ENCODE measurements at regions not wholly inside any gene's neighbourhood (a gene's known extent, or its start where the extent isn't known, plus 50 kb on each side); places are given as distances from the start of the nearest gene placed in this dataset.
A peak's percentile ranks its signal among the peaks of the same experiment; 100 is the strongest.

DNA sequence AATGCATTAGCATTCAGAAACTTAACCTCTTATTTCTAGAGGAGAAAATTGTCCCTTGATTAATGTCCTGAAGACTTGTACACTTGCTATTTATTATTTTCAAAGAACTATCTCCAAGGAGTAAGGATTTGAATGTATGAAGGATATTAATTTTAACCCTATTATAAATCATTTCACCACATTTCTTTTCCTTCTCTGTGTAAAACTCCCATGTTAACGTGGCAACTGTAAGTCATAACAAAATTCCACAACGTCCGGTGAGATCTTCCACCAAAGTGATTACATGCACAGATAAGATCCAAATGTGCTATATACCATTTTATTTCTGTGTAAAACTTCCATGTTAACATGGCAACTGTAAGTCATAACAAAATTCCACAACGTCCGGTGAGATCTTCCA is 229.1 kb upstream of the ARHGEF26 start:
- Histone ChIP-seq H3K4me1 (ENCODE audit: control insufficient read depth in 5 of 5, insufficient read depth in 5 of 5, low read length in 5 of 5) (no peaks in the 10 kb centered on the region), H3K27ac (ENCODE audit: low read depth in 1 of 2, low read length in 1 of 2) (no peak overlapping the region), H3K9me3 (ENCODE audit: control insufficient read depth in 4 of 4, insufficient read depth in 3 of 4, low read length in 3 of 4) (no peaks in the 10 kb centered on the region), H3K9ac (ENCODE audit: insufficient read depth in 1 of 2, low read length in 2 of 2) (no peak overlapping the region), H3K36me3 (ENCODE audit: control insufficient read depth in 4 of 4, insufficient read depth in 4 of 4, low read length in 4 of 4) (no peaks in the 10 kb centered on the region), H3K27me3 (ENCODE audit: control insufficient read depth in 3 of 3, insufficient read depth in 3 of 3, low read length in 2 of 3) (no peaks in the 10 kb centered on the region), H3K4me3 (no peak overlapping the region)
- WGBS, 2 donors, result 47 to 64% methylated on average over 5 of the region's 5 CpGs
- no peak for TF ChIP-seq CTCF (IDR thresholded peaks at IDR 0.05; ENCODE audit: control extremely low read depth, extremely low read depth)
- ATAC-seq (ENCODE audit: insufficient read depth, low FRiP score) (no peak), DNase-seq (peak in 1 of 3 donors; percentile 9)

DNA sequence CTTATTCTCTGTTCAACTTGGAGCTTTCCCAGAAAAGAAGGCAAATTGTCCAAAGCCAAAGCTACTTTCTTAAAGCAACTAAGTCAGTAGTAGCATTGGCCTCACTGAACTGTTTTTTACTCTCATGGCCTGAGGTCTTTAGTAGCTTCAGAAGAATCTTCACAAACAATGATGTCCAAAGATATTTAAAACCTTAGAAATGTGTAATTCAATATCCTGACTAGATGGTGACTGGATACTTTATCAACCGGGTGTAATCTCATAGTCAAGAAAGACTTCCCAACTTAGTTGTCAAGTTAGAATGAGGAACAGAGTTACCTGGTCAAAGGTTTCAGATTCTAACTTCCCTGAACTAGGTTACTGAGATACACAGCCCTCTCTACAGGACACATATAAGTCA is 226.3 kb upstream of the ARHGEF26 start:
- ATAC-seq (ENCODE audit: insufficient read depth, low FRiP score) (no peak), DNase-seq (no peak)
- no peak overlapping the region for H3K27ac ChIP-seq (ENCODE audit: low read depth in 1 of 2, low read length in 1 of 2)
- H3K27me3 ChIP-seq (ENCODE audit: control insufficient read depth in 3 of 3, insufficient read depth in 3 of 3, low read length in 2 of 3), result no peaks in the 10 kb centered on the region
- H3K4me3 ChIP-seq, result no peak overlapping the region
- H3K9me3 ChIP-seq (ENCODE audit: control insufficient read depth in 4 of 4, insufficient read depth in 3 of 4, low read length in 3 of 4), result no peaks in the 10 kb centered on the region
- TF ChIP-seq CTCF (IDR thresholded peaks at IDR 0.05; ENCODE audit: control extremely low read depth, extremely low read depth), result no peak
- 87 to 91% methylated on average over 1 of the region's 1 CpG for WGBS, 2 donors
- no peaks in the 10 kb centered on the region for H3K36me3 ChIP-seq (ENCODE audit: control insufficient read depth in 4 of 4, insufficient read depth in 4 of 4, low read length in 4 of 4)
- no peak overlapping the region for H3K9ac ChIP-seq (ENCODE audit: insufficient read depth in 1 of 2, low read length in 2 of 2)
- no peaks in the 10 kb centered on the region for H3K4me1 ChIP-seq (ENCODE audit: control insufficient read depth in 5 of 5, insufficient read depth in 5 of 5, low read length in 5 of 5)

GRCh38 chr3:153896197-153896596 is 225.0 kb upstream of the ARHGEF26 start:
- Histone ChIP-seq H3K9ac (ENCODE audit: insufficient read depth in 1 of 2, low read length in 2 of 2) (no peak overlapping the region), H3K4me3 (no peak overlapping the region), H3K36me3 (ENCODE audit: control insufficient read depth in 4 of 4, insufficient read depth in 4 of 4, low read length in 4 of 4) (no peaks in the 10 kb centered on the region), H3K4me1 (ENCODE audit: control insufficient read depth in 5 of 5, insufficient read depth in 5 of 5, low read length in 5 of 5) (no peaks in the 10 kb centered on the region), H3K27ac (ENCODE audit: low read depth in 1 of 2, low read length in 1 of 2) (no peak overlapping the region), H3K9me3 (ENCODE audit: control insufficient read depth in 4 of 4, insufficient read depth in 3 of 4, low read length in 3 of 4) (no peaks in the 10 kb centered on the region), H3K27me3 (ENCODE audit: control insufficient read depth in 3 of 3, insufficient read depth in 3 of 3, low read length in 2 of 3) (no peaks in the 10 kb centered on the region)
- DNase-seq, result no peak
- ATAC-seq (ENCODE audit: insufficient read depth, low FRiP score), result no peak
- 82 to 83% methylated on average over 2 of the region's 2 CpGs for WGBS, 2 donors
- TF ChIP-seq CTCF (IDR thresholded peaks at IDR 0.05; ENCODE audit: control extremely low read depth, extremely low read depth), result no peak

DNA sequence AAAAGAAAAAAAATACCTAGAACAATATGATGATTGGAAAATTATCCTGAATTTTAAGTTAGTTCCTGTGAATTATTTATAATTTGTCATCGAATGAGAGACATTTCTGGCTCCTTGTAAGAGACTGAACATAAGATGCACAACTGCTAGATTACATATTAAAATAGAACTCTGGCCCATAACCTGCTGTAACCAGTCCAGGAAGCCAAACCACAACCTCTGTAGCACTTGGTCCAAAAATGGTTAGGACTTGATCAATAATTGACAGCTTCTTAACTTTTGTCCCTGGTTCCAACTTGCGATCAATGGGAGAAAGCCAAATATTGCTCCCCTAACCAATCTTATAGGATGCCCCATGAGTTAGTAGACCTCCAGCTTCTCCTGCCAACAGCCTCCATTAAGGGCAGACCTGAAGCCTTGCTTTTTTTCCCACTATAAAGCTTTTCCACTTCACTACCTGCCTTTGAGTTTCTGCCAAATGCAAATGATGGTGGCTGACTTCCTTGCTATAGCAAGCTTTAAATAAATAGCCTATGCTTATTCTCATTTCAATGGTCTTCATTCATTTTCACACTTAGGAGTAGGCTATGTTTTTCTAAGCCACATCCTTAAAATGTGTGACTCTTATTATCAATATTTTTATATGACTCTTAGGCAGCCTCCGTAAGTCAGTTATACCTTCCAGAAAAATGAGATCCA is 224.0 kb upstream of the ARHGEF26 start:
- DNase-seq, result no peak
- H3K9ac ChIP-seq (ENCODE audit: insufficient read depth in 1 of 2, low read length in 2 of 2), result no peak overlapping the region
- no peaks in the 10 kb centered on the region for H3K4me1 ChIP-seq (ENCODE audit: control insufficient read depth in 5 of 5, insufficient read depth in 5 of 5, low read length in 5 of 5)
- 57 to 71% methylated on average over 3 of the region's 3 CpGs for WGBS, 2 donors
- TF ChIP-seq CTCF (IDR thresholded peaks at IDR 0.05; ENCODE audit: control extremely low read depth, extremely low read depth), result no peak
- H3K4me3 ChIP-seq, result no peak overlapping the region
- H3K9me3 ChIP-seq (ENCODE audit: control insufficient read depth in 4 of 4, insufficient read depth in 3 of 4, low read length in 3 of 4), result no peaks in the 10 kb centered on the region
- ATAC-seq (ENCODE audit: insufficient read depth, low FRiP score), result no peak
- no peak overlapping the region for H3K27ac ChIP-seq (ENCODE audit: low read depth in 1 of 2, low read length in 1 of 2)
- H3K27me3 ChIP-seq (ENCODE audit: control insufficient read depth in 3 of 3, insufficient read depth in 3 of 3, low read length in 2 of 3), result no peaks in the 10 kb centered on the region
- H3K36me3 ChIP-seq (ENCODE audit: control insufficient read depth in 4 of 4, insufficient read depth in 4 of 4, low read length in 4 of 4), result no peaks in the 10 kb centered on the region

Measured in lung (tissue), 11 donors.